ENCODE measurements at regions not wholly inside any gene's neighbourhood (a gene's known extent, or its start where the extent isn't known, plus 50 kb on each side); places are given as distances from the start of the nearest gene placed in this dataset.
A peak's percentile ranks its signal among the peaks of the same experiment; 100 is the strongest.

DNA sequence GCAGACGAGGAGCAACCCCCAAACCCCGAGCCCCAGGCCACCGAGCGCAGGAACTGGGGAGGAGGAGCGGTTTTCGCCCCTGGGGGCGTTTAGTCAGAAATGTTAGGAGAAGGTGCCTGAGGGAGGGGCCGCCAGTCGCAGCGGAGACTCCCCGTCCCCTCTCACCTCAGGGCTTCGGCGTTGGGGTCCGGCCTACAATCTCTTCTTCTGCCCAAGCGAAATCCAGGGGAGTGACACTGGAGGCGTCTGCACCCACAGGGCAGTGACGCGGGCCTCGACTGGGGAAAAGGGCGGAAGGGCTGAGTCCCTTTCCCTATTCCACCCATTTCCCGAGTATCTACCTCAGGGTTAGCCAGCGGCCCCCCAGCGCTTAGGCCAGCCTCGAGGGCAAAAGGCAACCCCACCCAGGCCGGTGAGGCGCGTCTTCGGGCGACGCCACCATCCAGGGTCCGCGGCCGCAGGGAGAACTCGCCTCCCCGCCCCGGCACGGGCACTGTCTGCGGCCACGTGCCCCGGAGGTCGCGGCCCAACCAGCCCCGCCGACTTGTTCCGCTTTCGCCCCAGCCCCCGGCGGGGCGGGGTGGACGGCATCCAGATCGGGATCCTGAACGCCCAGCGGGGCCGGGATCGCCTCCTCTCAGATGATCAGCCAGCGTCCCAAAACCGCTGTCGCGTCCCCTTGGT lies 118.7 kb upstream of the BARHL2 start:
- H3K23ac ChIP-seq (ENCODE audit: insufficient read length) = no peak overlapping the region
- no peaks in the 10 kb centered on the region for H3K79me1 ChIP-seq (ENCODE audit: low read depth, low read length)
- H3K79me2 ChIP-seq (ENCODE audit: control insufficient read depth in 1 of 2, insufficient read depth in 2 of 2, low read length in 2 of 2) = no peaks in the 10 kb centered on the region
- no peak overlapping the region for H2BK20ac ChIP-seq (ENCODE audit: low read length)
- H3K56ac ChIP-seq (replicated peaks; ENCODE audit: insufficient read length, low read depth, low read length) = no peak overlapping the region
- no peak overlapping the region for H4K5ac ChIP-seq (ENCODE audit: insufficient read length, low read depth, low read length)
- DNase-seq (ENCODE audit: low read depth in 1 of 2, low spot score in 2 of 2) (peak in 1 of 2 experiments; percentile 80), FAIRE-seq (no peak)
- H4K8ac ChIP-seq (ENCODE audit: extremely low read depth, insufficient read depth, low read length) = 0 out of 2 replicates have a peak overlapping the region, but pooled peaks have one; percentile 72
- peaks cover 0 to 3% (median 0%) of the 10 kb centered on the region in 4 experiments; a peak in 1 of 8 replicates for H3K36me3 ChIP-seq (ENCODE audit: control insufficient read depth in 2 of 4, insufficient read depth in 4 of 4, low read length in 3 of 4)
- peaks cover 0 to 16% of the 10 kb centered on the region in 2 experiments for H4K20me1 ChIP-seq (replicated peaks in 1 of 2; ENCODE audit: control insufficient read depth in 1 of 2, insufficient read depth in 2 of 2, low read length in 2 of 2)
- H2BK5ac ChIP-seq (ENCODE audit: low read depth, low read length) = no peak overlapping the region
- POLR2A ChIA-PET (ENCODE audit: partially characterized antibody) = interaction anchor here (0.6 to 1.2 kb wide), 3 partner anchors 13 to 186 kb away, joined by 3 to 4 read pairs (median 4); partner anchors contain the start of gene ZNF644
- WGBS, 2 experiments (ENCODE audit: extremely low coverage in 1 of 2, insufficient coverage in 1 of 2, insufficient read length in 1 of 2, insufficient replicate concordance in 2 of 2, low coverage in 1 of 2, low lambda C conversion rate in 2 of 2, missing lambda C conversion rate in 1 of 2) = 2% methylated on average over 39 of the region's 59 CpGs; no CpG with 5 or more reads in 1 of the 2 experiments
- CTCF ChIA-PET (ENCODE audit: partially characterized antibody) = interaction anchor here (1.0 to 4.2 kb wide), 5 partner anchors 11 to 171 kb away, joined by 3 to 33 read pairs (median 3); no protein-coding TSS in a partner anchor
- H3K4me1 ChIP-seq (replicated peaks in 1 of 4; ENCODE audit: control insufficient read depth in 3 of 4, insufficient read depth in 4 of 4, low read length in 3 of 4) = peaks cover 13 to 38% (median 28%) of the 10 kb centered on the region in 4 experiments; a peak in 6 of 7 replicates
- H2BK12ac ChIP-seq (ENCODE audit: low read depth, low read length) = no peak overlapping the region; the same call in 1 of the 2 replicates
- H4K91ac ChIP-seq (replicated peaks; ENCODE audit: insufficient read length, low read length) = no peak overlapping the region
- no peaks in the 10 kb centered on the region for H3K9me3 ChIP-seq (ENCODE audit: insufficient read depth in 2 of 2, low read depth in 1 of 2, low read length in 1 of 2)
- 0 out of 7 replicates have a peak overlapping the region, but pooled peaks of 1 of the 4 experiments have one; percentile 11 for H3K9ac ChIP-seq (replicated peaks in 1 of 4; ENCODE audit: extremely low read depth in 1 of 4, low read depth in 3 of 4, low read length in 3 of 4)
- H2BK120ac ChIP-seq (replicated peaks; ENCODE audit: low read depth, low read length) = no peak overlapping the region
- H3K4me3 ChIP-seq (ENCODE audit: extremely low read depth in 1 of 4, insufficient read depth in 2 of 4, low read depth in 3 of 4, low read length in 4 of 4) = peak overlapping the region; percentile 35 to 60 (median 40)
- no peak overlapping the region for H3K27ac ChIP-seq (ENCODE audit: low read depth, low read length)
- H3K18ac ChIP-seq (ENCODE audit: extremely low read depth, low read length) = peak overlapping the region; percentile 20
- H3K4ac ChIP-seq (replicated peaks; ENCODE audit: insufficient read length, low read depth, low read length) = no peak overlapping the region
- no peak overlapping the region for H2BK15ac ChIP-seq (ENCODE audit: low read length)
- H2AK5ac ChIP-seq (ENCODE audit: low read depth, low read length) = no peak overlapping the region
- H3K14ac ChIP-seq (ENCODE audit: insufficient read length) = no peak overlapping the region
- H2AFZ ChIP-seq (ENCODE audit: low read length) = peak overlapping the region; percentile 45; the same call in 1 of the 2 replicates
- H3K23me2 ChIP-seq (ENCODE audit: low read depth, low read length) = peaks cover 7% of the 10 kb centered on the region; the same call in 1 of the 2 replicates
- peak overlapping the region; percentile 61 to 83 for H3K4me2 ChIP-seq (ENCODE audit: insufficient read depth in 1 of 2, low read depth in 2 of 2, low read length in 2 of 2)
- H3K27me3 ChIP-seq (replicated peaks in 1 of 4; ENCODE audit: control insufficient read depth in 3 of 4, extremely low read depth in 1 of 4, insufficient read depth in 3 of 4, low read length in 3 of 4) = peaks cover 57 to 93% (median 84%) of the 10 kb centered on the region in 4 experiments
- TF ChIP-seq SP1 (IDR thresholded peaks at IDR 0.05; ENCODE audit: low read depth, low read length) (no peak), ATF3 (IDR thresholded peaks at IDR 0.05; ENCODE audit: insufficient read depth, low read depth, low read length) (no peak), PHF8 (conservative IDR thresholded peaks at IDR 0.05; ENCODE audit: low read depth, low read length) (no peak), ZNF274 (IDR thresholded peaks at IDR 0.05; ENCODE audit: borderline replicate concordance, extremely low read depth, low read length) (no peak), FOSL1 (IDR thresholded peaks at IDR 0.05; ENCODE audit: insufficient read depth, low read depth, low read length) (no peak), GTF2F1 (IDR thresholded peaks at IDR 0.05; ENCODE audit: borderline replicate concordance, low read depth, low read length) (no peak), EP300 (IDR thresholded peaks at IDR 0.05; ENCODE audit: borderline replicate concordance in 1 of 2, low read depth in 2 of 2, low read length in 2 of 2) (no peak), ASH2L (IDR thresholded peaks at IDR 0.05; ENCODE audit: low read length) (peak; percentile 42), TAF7 (optimal IDR thresholded peaks at IDR 0.05; ENCODE audit: borderline replicate concordance, low read depth, low read length) (no peak)
- TF ChIP-seq, protein P1, sequence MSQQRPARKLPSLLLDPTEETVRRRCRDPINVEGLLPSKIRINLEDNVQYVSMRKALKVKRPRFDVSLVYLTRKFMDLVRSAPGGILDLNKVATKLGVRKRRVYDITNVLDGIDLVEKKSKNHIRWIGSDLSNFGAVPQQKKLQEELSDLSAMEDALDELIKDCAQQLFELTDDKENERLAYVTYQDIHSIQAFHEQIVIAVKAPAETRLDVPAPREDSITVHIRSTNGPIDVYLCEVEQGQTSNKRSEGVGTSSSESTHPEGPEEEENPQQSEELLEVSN (IDR thresholded peaks at IDR 0.05) = peak; percentile 89

All from H1 (cell line).